CD4-positive, alpha-beta T cell treated with Interleukin-1 beta for 1 hour (primary cell): ENCODE measurements at regions not wholly inside any gene's neighbourhood (a gene's known extent, or its start where the extent isn't known, plus 50 kb on each side); places are given as distances from the start of the nearest gene placed in this dataset.
"Not testable (repeated sequence)": the region's sequence is repeated elsewhere in the genome, so short reads cannot be mapped to it uniquely, and the experiment has no call there.

Experiments used
- DNase-seq, 2 donors: peaks; one replicate each; pipeline ENCODE4 v3.0.0-alpha.2; 2020 to 2022

GRCh38 chr5:8827696-8828095 is 718.2 kb downstream of the SEMA5A start:
- no peak for DNase-seq

DNA sequence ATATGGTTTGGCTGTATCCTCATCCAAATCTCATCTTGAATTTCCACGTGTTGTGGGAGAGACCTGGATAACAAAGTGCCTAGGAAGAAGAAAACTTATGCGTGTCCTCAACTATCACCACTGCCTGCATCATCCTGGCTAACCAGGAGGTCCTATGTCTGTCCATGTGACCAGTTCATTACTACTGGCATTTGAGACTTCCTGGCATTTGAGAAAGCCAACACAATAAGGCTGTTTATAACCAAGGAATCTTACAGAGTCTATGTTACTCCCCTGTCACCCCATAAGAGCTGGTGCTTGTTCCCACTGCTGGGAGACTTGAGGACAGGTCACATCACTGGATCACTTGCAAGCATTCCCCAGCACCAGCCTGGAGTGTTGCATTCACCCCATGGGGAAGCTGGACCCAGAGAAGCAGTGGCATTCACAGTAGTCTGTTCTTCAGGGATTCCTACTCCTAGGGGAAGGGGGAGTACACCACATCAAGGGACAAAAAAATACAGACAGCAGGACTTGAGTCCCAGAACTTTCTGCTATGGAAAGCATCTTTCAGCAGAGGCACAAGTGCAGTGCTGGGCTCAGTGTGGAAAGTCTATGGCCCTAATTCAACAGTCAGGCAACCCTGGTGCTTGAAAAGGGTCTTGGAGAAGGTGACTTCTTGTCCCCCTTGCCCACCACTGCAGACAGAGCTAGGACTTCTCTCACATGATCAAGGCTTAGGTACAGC is 717.1 kb downstream of the SEMA5A start:
- DNase-seq, result no peak

- no peak for DNase-seq
Observed at GRCh38 chr5:8829323-8830029, 716.4 kb downstream of the SEMA5A start.

GRCh38 chr5:8831251-8831650 is 714.6 kb downstream of the SEMA5A start:
- DNase-seq, result no peak

GRCh38 chr5:8831854-8832253 is 714.0 kb downstream of the SEMA5A start:
- no peak for DNase-seq

DNA sequence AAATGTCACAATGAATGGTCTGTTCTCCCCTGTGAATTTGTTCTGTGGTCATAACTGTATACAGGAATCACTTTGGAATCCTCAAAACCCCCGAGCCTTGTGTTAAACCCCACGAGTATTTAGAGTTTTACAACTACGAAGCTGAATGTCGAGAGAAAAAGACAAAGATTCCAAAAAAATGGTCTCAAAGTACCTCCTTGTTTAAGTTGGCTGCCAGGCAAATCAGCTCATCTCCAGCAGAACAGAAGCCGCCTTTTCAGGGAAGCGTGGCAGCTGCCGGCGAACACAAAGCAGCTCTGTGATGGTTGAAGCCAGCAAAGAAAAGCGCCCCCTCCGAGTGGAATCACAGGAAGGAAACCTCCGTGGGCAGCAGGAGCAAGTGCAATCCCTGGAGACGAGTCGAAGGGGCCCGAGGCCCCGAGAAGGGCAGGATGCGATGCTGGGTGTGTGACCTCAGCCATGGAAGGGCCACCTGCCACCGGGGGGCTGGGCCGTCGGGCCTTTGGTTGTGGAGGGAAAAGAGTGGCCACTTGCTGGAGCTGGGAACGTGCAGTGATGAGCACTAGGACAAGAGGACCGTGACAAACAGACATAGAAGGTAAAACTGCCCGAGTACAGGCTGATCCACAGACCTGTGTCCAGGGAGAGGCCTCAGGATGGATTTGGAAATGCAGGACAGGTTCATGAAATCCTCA is 706.4 kb downstream of the SEMA5A start:
- DNase-seq, result no peak

- no peak for DNase-seq
Observed at GRCh38 chr5:8840237-8840636, 705.6 kb downstream of the SEMA5A start.

- DNase-seq, result not testable (repeated sequence)
Observed at GRCh38 chr5:8840746-8841145, 705.1 kb downstream of the SEMA5A start.

DNA sequence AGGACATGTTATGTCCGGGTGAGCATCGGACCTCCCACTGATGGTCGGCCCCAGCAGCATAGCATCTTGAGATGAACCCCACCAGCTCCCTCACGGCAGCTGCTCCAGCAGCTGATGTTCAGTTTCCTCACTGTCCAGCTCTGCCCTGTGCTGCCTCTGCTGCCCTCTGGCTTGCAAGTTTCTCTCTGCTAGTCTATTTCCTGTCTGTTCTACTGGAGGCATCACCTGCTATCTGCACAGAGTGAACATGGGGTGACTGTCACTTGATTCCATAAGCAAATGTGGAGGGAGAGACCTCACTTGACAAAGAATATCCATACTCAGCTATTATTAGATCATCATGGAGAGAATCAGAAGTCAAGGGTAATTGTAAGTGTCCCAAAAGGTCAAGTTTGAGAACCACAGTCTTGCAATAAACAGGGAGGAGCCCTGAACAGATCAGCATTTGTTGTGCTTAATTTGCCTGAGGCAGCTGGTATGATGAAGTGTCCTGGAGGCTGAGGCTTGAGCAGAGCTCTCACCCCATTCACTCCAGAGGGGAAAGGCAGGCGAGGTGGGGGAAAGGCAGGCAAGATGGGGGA is 702.8 kb downstream of the SEMA5A start:
- no peak for DNase-seq

- DNase-seq, result no peak
Observed at GRCh38 chr5:8843771-8844170, 702.1 kb downstream of the SEMA5A start.

DNA sequence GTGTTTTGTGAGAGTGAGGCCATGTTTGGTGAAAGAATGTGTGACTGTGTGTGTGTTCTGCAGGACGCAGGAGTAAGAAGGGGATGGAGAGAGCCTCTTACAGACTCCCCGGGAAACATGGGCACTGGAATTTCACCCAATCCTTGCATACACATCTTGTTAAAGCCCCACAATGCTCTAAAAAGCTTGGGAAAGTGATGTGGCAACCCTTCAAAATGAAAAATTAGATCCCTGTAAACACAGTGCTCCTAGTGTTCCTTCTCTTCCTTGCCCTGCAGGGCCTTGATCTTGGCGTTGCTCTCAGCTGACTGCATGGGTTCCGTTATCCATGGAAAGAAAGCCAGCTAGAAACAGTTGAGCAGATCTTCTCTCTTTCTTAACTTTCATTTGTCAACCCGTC is 701.7 kb downstream of the SEMA5A start:
- DNase-seq, result no peak

DNA sequence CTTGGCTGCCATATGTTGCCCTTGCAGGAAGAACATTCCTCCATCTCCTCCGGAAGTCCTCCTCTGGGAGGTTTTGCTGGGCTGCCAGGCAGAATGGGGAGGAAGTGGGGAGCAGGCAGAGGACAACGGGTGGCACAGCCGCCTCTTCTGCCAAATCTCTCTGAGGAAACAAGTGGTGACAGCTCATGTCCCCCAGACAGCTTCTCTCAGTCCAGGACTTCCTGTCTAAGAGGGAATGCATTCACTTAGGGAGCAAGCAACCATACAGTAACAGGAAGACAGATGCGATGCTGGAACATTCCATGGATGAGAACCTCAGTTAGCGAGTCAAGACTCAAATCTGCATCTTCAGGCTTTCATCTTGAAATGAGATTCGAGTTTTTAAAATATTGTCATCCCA is 701.0 kb downstream of the SEMA5A start:
- no peak for DNase-seq

- DNase-seq, result no peak
Observed at GRCh38 chr5:8845296-8845695, 700.6 kb downstream of the SEMA5A start.

DNA sequence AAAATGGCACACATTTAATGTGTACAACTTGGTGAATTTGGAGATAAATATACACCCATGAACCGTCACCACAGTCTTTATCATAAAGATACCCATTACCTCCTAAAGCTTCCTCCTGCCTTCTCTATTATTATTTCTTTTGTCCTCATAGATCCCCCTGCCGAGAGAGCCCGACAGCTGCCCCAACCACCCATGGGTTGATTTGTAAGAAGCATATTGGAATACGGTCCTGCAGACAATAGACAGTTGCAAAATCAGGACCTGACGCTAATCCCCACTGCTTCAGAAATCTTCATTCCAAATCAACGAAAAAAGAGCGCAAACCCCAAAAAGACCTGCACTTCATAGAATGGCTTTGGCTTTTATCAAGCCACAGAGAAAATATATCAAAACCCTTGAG is 697.5 kb downstream of the SEMA5A start:
- DNase-seq, result no peak

DNA sequence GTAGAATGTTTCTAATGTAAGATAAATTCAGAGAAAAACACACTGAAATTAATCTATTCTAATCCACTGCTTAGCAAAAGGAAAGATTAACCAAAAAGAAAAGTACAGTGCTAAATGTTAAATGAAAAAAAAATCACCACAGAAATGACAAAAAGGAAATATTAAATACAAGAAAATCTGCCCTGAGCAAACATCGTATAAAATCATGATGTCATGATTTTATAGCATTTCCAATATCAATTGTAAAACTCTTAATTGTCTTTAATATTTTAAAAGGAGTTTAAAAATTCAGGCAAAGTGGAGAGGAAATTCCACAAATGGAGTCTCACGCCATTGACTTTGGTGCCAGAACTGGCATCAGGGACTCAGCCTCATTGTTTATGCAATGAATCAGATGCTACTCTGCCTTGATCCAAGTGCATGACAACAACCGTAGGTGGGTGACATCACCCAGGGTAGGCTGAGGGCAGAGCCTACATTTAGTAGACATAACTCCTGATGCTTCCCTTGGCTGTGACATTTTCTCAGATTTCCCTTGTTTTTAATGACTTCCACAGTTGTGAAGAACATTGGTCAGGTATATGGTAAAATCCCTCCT is 696.8 kb downstream of the SEMA5A start:
- no peak for DNase-seq

DNA sequence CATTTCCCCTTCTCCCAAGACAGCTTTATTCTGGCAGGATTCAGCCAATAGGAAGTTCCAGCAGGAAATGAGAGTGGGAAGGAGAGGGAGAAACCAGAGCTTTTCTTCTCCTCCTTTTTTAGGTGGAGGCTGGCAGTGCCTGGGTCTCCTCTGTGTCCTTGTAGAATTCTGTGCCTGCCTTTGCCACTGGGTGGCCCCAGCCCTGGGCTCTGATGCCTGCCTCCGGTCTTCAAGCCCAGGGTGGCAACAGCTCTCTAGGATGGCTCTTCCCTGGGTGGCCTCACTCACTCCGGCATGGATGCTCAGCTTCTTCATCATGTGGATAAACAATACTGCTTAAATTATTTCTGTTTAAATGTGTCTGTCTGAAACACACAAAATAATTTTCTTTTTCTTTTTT is 694.8 kb downstream of the SEMA5A start:
- DNase-seq, result no peak

- DNase-seq, result no peak
Observed at GRCh38 chr5:8857051-8857450, 688.8 kb downstream of the SEMA5A start.

DNA sequence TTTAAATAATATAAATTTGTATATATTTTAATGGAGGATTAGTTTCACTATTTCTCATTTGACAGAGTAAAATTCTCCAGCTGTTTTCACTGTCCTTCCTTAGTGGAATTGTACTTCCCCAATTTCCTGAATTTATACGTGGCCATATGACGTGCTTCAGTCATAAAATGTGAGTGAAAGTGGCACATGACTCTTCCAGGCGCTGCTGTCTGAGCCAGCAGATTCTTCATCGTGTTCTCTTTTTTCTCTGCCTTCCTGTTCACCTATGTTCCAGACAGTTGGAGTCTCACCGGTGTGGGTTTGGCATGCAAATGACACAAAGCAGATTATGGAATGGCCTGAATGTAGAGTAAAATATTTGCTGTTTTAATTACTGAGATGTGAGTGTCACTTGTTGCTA is 684.1 kb downstream of the SEMA5A start:
- no peak for DNase-seq

DNA sequence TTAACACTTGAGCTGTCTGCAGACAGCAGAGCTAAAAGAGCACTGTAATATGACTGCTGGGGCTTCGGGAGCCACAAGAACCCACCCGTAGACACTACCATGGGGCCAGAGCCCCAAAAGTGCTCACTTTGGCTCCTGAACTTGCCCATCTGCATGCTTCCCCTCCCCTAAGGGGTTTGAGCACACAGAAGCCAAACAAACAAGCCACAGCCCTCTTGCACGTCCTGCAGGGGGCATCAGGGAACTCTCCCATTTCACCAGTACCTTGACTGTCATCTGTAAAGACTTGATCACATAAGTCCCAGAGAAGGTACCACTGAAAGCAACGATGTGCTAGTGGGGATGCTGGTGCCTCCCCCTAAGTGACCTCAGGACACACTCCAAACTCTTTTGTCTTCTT is 681.8 kb downstream of the SEMA5A start:
- no peak for DNase-seq

DNA sequence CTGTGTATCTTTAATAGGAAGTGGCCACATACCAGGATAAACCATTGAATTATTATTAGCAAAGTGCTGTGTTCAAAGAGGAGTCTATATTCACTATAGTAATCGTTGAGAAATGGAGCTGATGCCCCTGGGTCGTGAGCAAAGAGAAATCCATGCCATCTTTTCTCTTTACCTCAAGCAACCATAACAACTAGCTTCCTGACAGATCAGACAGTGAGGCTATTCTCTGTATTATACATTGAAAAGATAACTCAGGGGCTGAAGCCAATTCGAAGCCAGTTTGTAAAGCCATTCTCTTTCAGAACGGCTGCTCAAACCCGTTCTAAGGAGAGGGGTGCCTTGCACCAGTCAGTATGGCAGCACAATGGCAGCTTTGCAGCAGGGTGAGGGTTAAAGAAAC is 680.6 kb downstream of the SEMA5A start:
- DNase-seq, result no peak

GRCh38 chr5:8865686-8866374 is 680.0 kb downstream of the SEMA5A start:
- DNase-seq, result no peak

- no peak for DNase-seq
Observed at GRCh38 chr5:8868283-8868682, 677.6 kb downstream of the SEMA5A start.

- DNase-seq, result no peak
Observed at GRCh38 chr5:8869932-8870331, 675.9 kb downstream of the SEMA5A start.
